SW480 (cell line): ENCODE measurements at regions not wholly inside any gene's neighbourhood (a gene's known extent, or its start where the extent isn't known, plus 50 kb on each side); places are given as distances from the start of the nearest gene placed in this dataset.

Experiments
- DNase-seq: peaks from one replicate; pipeline ENCODE4 v3.0.0-alpha.2; 2016; ENCODE audit warnings: low spot score

GRCh38 chr4:14177987-14178386 is 550.5 kb upstream of the BOD1L1 start:
- DNase-seq, result no peak

- no peak for DNase-seq
Measured at GRCh38 chr4:14178421-14178820, 550.9 kb upstream of the BOD1L1 start.

- DNase-seq, result no peak
Measured at GRCh38 chr4:14180166-14180565, 552.6 kb upstream of the BOD1L1 start.

GRCh38 chr4:14180983-14181601 is 553.6 kb upstream of the BOD1L1 start:
- peak; percentile 73 for DNase-seq

- DNase-seq, result no peak
Measured at GRCh38 chr4:14182148-14182547, 554.6 kb upstream of the BOD1L1 start.

GRCh38 chr4:14184265-14184664 is 556.7 kb upstream of the BOD1L1 start:
- no peak for DNase-seq

GRCh38 chr4:14184767-14185166 is 557.2 kb upstream of the BOD1L1 start:
- DNase-seq, result no peak

- DNase-seq, result no peak
Measured at GRCh38 chr4:14188214-14188613, 560.7 kb upstream of the BOD1L1 start.

GRCh38 chr4:14193601-14194000 is 566.1 kb upstream of the BOD1L1 start:
- DNase-seq, result no peak

- peak; percentile 16 for DNase-seq
Measured at GRCh38 chr4:14196131-14196530, 568.6 kb upstream of the BOD1L1 start.

- no peak for DNase-seq
Measured at GRCh38 chr4:14215116-14215770, 587.7 kb upstream of the BOD1L1 start.

- peak; percentile 19 for DNase-seq
Measured at GRCh38 chr4:14217401-14217800, 589.9 kb upstream of the BOD1L1 start.

GRCh38 chr4:14218641-14219040 is 591.1 kb upstream of the BOD1L1 start:
- DNase-seq, result peak; percentile 73

GRCh38 chr4:14221176-14221575 is 593.7 kb upstream of the BOD1L1 start:
- DNase-seq, result no peak

- DNase-seq, result no peak
Measured at GRCh38 chr4:14222377-14223029, 595.0 kb upstream of the BOD1L1 start.

- DNase-seq, result no peak
Measured at GRCh38 chr4:14223461-14223860, 595.9 kb upstream of the BOD1L1 start.

GRCh38 chr4:14225688-14226207 is 598.2 kb upstream of the BOD1L1 start:
- no peak for DNase-seq

GRCh38 chr4:14233126-14233525 is 605.6 kb upstream of the BOD1L1 start:
- DNase-seq, result no peak

GRCh38 chr4:14234307-14234706 is 606.8 kb upstream of the BOD1L1 start:
- no peak for DNase-seq

GRCh38 chr4:14236359-14236758 is 608.8 kb upstream of the BOD1L1 start:
- DNase-seq, result no peak

GRCh38 chr4:14237911-14238310 is 610.4 kb upstream of the BOD1L1 start:
- no peak for DNase-seq

GRCh38 chr4:14241574-14241973 is 614.0 kb upstream of the BOD1L1 start:
- no peak for DNase-seq

- DNase-seq, result no peak
Measured at GRCh38 chr4:14247767-14248166, 620.2 kb upstream of the BOD1L1 start.
